PC-3 (cell line): ENCODE measurements at regions not wholly inside any gene's neighbourhood (a gene's known extent, or its start where the extent isn't known, plus 50 kb on each side); places are given as distances from the start of the nearest gene placed in this dataset.

Experiments used
- ATAC-seq: fragments of 200-7000 bp; cut with Tn5 transposase; 2 replicates; pipeline ENCODE4 v1.9.1; 2020; ENCODE audit warnings: mild to moderate bottlenecking, moderate library complexity
- BruUV-seq: library from RNA; stranded (reverse); fragments of 400-500 nt; replicated peaks from 2 replicates; lab custom pipeline; 2021; lab: Mats Ljungman, UMichigan
- CTCF ChIA-PET: fragments of 300-600 bp; sonication (Branson Sonifier 250); formaldehyde crosslinking; loops from one replicate; lab custom pipeline; 2022; ENCODE audit warnings: antibody characterized with exemption; lab: Charles Lee
- POLR2A ChIA-PET: fragments of 300-600 bp; sonication (Branson Sonifier 250); formaldehyde crosslinking; loops from one replicate; lab custom pipeline; 2022; ENCODE audit warnings: antibody characterized with exemption; ENCODE audit not compliant: unreplicated experiment; lab: Charles Lee
- DNase-seq: peaks from one replicate; pipeline ENCODE4 v3.0.0-alpha.2; 2015
- H2AFZ ChIP-seq: fragments of 300-600 bp; sonication (generic); 2 replicates; pipeline ENCODE4 v1.6.0; 2016; ENCODE audit warnings: antibody characterized with exemption, low read length
- H3F3A ChIP-seq: fragments of 300-600 bp; sonication (generic); one replicate; pipeline ENCODE4 v1.6.0; 2017; ENCODE audit warnings: antibody characterized with exemption, low read length, control low read depth, mild to moderate bottlenecking; ENCODE audit not compliant: unreplicated experiment
- H3K27ac ChIP-seq: fragments of 300-600 bp; sonication (generic); 2 replicates; pipeline ENCODE4 v1.5.1; 2016; ENCODE audit warnings: mild to moderate bottlenecking, low read length
- H3K27me3 ChIP-seq: fragments of 300-600 bp; sonication (generic); 2 replicates; pipeline ENCODE4 v1.6.1; 2016; ENCODE audit warnings: low read length, mixed read lengths
- H3K36me3 ChIP-seq: fragments of 300-600 bp; sonication (generic); 2 replicates; pipeline ENCODE4 v1.6.1; 2016; ENCODE audit warnings: low read depth, mixed run types, low read length, mixed read lengths
- H3K4me1 ChIP-seq: fragments of 300-600 bp; sonication (generic); 2 replicates; pipeline ENCODE4 v1.5.1; 2016; ENCODE audit warnings: low read length; ENCODE audit not compliant: insufficient read depth
- H3K4me2 ChIP-seq: fragments of 300-600 bp; sonication (generic); 2 replicates; pipeline ENCODE4 v1.6.0; 2016; ENCODE audit warnings: low read length
- H3K4me3 ChIP-seq: fragments of 300-600 bp; sonication (generic); 2 replicates; pipeline ENCODE4 v1.5.1; 2016; ENCODE audit warnings: mild to moderate bottlenecking, low read length, mixed read lengths
- H3K79me2 ChIP-seq: fragments of 300-600 bp; sonication (generic); 2 replicates; pipeline ENCODE4 v1.6.1; 2017; ENCODE audit warnings: low read length, mixed read lengths
- H3K9ac ChIP-seq: fragments of 300-600 bp; sonication (generic); 2 replicates; pipeline ENCODE4 v1.6.0; 2016; ENCODE audit warnings: mild to moderate bottlenecking, low read length
- H3K9me2 ChIP-seq: fragments of 300-600 bp; sonication (generic); replicated peaks from 2 replicates; pipeline ENCODE4 v1.6.1; 2016; ENCODE audit warnings: mixed run types, low read length, mixed read lengths
- H3K9me3 ChIP-seq: fragments of 300-600 bp; sonication (generic); 2 replicates; pipeline ENCODE4 v1.6.1; 2016; ENCODE audit warnings: low read length, mixed read lengths
- H4K20me1 ChIP-seq: fragments of 300-600 bp; sonication (generic); 2 replicates; pipeline ENCODE4 v1.6.1; 2016; ENCODE audit warnings: low read length, mixed read lengths
- EZH2 ChIP-seq: fragments of 300-600 bp; sonication (generic); IDR thresholded peaks from one replicate; pipeline ENCODE4 v1.6.1; 2017; ENCODE audit warnings: antibody characterized with exemption, mild to moderate bottlenecking, low read length; ENCODE audit not compliant: unreplicated experiment
- EZH2phosphoT487 ChIP-seq: fragments of 300-600 bp; sonication (generic); IDR thresholded peaks from 2 replicates; pipeline ENCODE4 v1.6.1; 2018; ENCODE audit warnings: mild to moderate bottlenecking, antibody characterized with exemption, low read length, borderline replicate concordance
- intact Hi-C: fragments of 100-400 bp; cut with micrococcal nuclease; formaldehyde crosslinking; loops from 2 replicates; pipeline ENCODE4 v1.9.0; 2023
- TF ChIP-seq, protein P1 (sequence below): fragments of 300-600 bp; sonication (generic); conservative IDR thresholded peaks from 2 replicates; pipeline ENCODE4 v1.5.1; 2017; ENCODE audit warnings: antibody characterized with exemption, low read depth, mild to moderate bottlenecking, low read length

DNA sequence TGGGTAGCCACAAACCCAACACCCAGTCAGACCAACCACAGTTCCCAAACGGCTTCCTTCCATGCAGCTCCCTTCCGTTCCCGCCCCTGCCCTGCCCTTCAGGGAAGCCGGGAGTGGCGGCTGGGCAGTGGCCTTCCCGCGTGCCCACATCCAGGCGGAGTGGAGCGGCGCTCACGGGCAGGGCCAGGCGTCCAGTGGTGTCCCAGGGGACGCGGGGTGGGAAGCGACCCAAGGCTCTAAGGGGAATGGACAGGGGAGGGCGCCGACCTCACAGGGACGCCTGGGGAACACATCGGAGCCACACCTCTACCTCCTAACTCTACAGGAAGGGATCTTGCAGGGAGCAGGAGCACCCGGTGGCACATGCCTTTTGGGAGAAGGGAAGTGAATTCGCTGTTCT lies 225.9 kb upstream of the MGAT5 start:
- ChIA-PET POLR2A (interaction anchor here (0.6 kb wide), 1 partner anchor 25 kb away, joined by 4 read pairs; no protein-coding TSS in a partner anchor), CTCF (no interaction called here)
- Histone ChIP-seq H3K79me2 (no peaks in the 10 kb centered on the region), H3K27me3 (peaks cover 59% of the 10 kb centered on the region), H3K4me1 (no peaks in the 10 kb centered on the region), H4K20me1 (no peaks in the 10 kb centered on the region; the same call in 1 of the 2 replicates), H3K9me3 (no peaks in the 10 kb centered on the region), H3K9me2 (no peaks in the 10 kb centered on the region), H3K9ac (no peak overlapping the region), H2AFZ (no peak overlapping the region), H3F3A (no peaks in the 10 kb centered on the region), H3K36me3 (no peaks in the 10 kb centered on the region), H3K27ac (no peak overlapping the region), H3K4me3 (no peak overlapping the region), H3K4me2 (no peak overlapping the region)
- intact Hi-C loops = no loop called here
- TF ChIP-seq, protein P1, sequence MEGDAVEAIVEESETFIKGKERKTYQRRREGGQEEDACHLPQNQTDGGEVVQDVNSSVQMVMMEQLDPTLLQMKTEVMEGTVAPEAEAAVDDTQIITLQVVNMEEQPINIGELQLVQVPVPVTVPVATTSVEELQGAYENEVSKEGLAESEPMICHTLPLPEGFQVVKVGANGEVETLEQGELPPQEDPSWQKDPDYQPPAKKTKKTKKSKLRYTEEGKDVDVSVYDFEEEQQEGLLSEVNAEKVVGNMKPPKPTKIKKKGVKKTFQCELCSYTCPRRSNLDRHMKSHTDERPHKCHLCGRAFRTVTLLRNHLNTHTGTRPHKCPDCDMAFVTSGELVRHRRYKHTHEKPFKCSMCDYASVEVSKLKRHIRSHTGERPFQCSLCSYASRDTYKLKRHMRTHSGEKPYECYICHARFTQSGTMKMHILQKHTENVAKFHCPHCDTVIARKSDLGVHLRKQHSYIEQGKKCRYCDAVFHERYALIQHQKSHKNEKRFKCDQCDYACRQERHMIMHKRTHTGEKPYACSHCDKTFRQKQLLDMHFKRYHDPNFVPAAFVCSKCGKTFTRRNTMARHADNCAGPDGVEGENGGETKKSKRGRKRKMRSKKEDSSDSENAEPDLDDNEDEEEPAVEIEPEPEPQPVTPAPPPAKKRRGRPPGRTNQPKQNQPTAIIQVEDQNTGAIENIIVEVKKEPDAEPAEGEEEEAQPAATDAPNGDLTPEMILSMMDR = no peak
- no peak for TF ChIP-seq EZH2
- TF ChIP-seq EZH2phosphoT487 = no peak
- BruUV-seq = no TSS peak
- DNase-seq (no peak), ATAC-seq (no peak)

DNA sequence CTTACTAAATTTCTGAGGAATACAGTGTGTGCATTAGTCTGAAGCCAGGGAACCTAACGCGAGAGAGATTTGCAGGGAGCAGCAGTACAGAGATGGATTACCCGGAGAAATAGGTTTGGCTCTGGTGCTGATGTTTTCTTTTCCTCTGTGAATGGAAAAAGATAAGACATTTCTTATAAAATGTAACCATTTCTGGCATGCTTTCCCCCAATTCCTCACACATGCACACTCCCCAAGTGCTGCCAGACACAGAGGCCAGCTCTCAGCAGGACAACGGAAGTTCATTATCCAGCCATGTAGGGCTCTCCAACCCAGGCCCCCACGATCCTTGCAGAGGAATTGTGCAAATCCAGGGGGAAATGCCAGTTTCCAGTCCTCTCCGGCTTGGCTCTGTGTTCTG lies 224.5 kb upstream of the MGAT5 start:
- no peaks in the 10 kb centered on the region for H3F3A ChIP-seq
- H3K27ac ChIP-seq = no peak overlapping the region
- intact Hi-C loops = no loop called here
- no peaks in the 10 kb centered on the region for H3K9me3 ChIP-seq
- H2AFZ ChIP-seq = no peak overlapping the region
- no peak overlapping the region for H3K4me2 ChIP-seq
- H3K9me2 ChIP-seq = no peaks in the 10 kb centered on the region
- H3K36me3 ChIP-seq = no peaks in the 10 kb centered on the region
- H3K4me3 ChIP-seq = no peak overlapping the region
- POLR2A ChIA-PET = no interaction called here
- no peaks in the 10 kb centered on the region for H3K4me1 ChIP-seq
- H3K9ac ChIP-seq = no peak overlapping the region
- CTCF ChIA-PET = no interaction called here
- ATAC-seq (no peak), DNase-seq (no peak)
- no peaks in the 10 kb centered on the region; the same call in 1 of the 2 replicates for H4K20me1 ChIP-seq
- TF ChIP-seq EZH2phosphoT487 = no peak
- TF ChIP-seq EZH2 = no peak
- TF ChIP-seq, protein P1 = no peak
- peaks cover 60% of the 10 kb centered on the region for H3K27me3 ChIP-seq
- H3K79me2 ChIP-seq = no peaks in the 10 kb centered on the region
- BruUV-seq = no TSS peak

DNA sequence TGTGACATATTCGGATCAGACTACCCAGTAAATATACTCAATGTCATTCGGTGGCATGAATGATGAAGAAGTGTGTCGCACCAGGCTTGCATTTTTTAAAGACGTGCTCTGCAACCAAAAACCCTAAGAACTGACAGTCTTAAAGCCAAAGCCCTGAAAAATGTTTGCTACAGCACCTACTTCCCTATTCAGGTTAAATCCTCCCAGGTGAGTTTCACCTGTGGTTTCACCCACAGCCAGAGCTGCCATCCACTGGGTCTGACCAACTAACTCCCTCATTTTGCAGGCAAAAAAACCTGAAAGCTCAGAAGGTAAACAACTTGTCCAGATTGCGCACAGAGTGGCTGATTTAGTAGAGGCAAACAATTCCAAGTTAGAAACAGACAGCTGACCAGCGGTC lies 222.3 kb upstream of the MGAT5 start:
- Histone ChIP-seq H3K9me3 (no peaks in the 10 kb centered on the region), H3K4me2 (no peak overlapping the region), H3K4me1 (no peaks in the 10 kb centered on the region), H3K27me3 (peaks cover 61% of the 10 kb centered on the region), H2AFZ (no peak overlapping the region), H4K20me1 (no peaks in the 10 kb centered on the region; the same call in 1 of the 2 replicates), H3F3A (no peaks in the 10 kb centered on the region), H3K9ac (no peak overlapping the region), H3K4me3 (no peak overlapping the region), H3K36me3 (no peaks in the 10 kb centered on the region), H3K9me2 (no peaks in the 10 kb centered on the region), H3K27ac (no peak overlapping the region), H3K79me2 (no peaks in the 10 kb centered on the region)
- ChIA-PET CTCF (no interaction called here), POLR2A (no interaction called here)
- no TSS peak for BruUV-seq
- ATAC-seq (no peak), DNase-seq (no peak)
- intact Hi-C loops = no loop called here
- TF ChIP-seq EZH2 = no peak
- TF ChIP-seq EZH2phosphoT487 = no peak
- TF ChIP-seq, protein P1 = no peak
